Prostate gland (tissue), 2 donors: ENCODE measurements at regions not wholly inside any gene's neighbourhood (a gene's known extent, or its start where the extent isn't known, plus 50 kb on each side); places are given as distances from the start of the nearest gene placed in this dataset.
"Not testable (repeated sequence)": the region's sequence is repeated elsewhere in the genome, so short reads cannot be mapped to it uniquely, and the experiment has no call there.

Experiments used
- DNase-seq: peaks from one replicate; pipeline ENCODE4 v3.0.0-alpha.2; 2019; ENCODE audit warnings: low spot score
- H3K27ac ChIP-seq, 2 donors: fragments of 200-600 bp; sonication (generic); 2 replicates each; pipeline ENCODE4 v1.5.1; 2017 to 2019
- H3K27me3 ChIP-seq: fragments of 200-600 bp; sonication (generic); replicated peaks from 2 replicates; pipeline ENCODE4 v1.5.1; 2019; ENCODE audit not compliant: insufficient read depth
- H3K36me3 ChIP-seq, 2 donors: fragments of 200-600 bp; sonication (generic); 1 replicate in 1 of 2; 2 replicates in 1 of 2; pipeline versions ENCODE4 v1.5.1 to v1.8.1; 2017 to 2019
- H3K4me1 ChIP-seq: fragments of 200-600 bp; sonication (generic); replicated peaks from 2 replicates; pipeline ENCODE4 v1.5.1; 2019
- H3K4me3 ChIP-seq, 2 donors: fragments of 200-600 bp; sonication (generic); 2 replicates each; pipeline ENCODE4 v1.5.1; 2017 to 2019
- H3K9me3 ChIP-seq: fragments of 200-600 bp; sonication (generic); 2 replicates; pipeline ENCODE4 v1.5.1; 2017
- CTCF ChIP-seq, 4 experiments: fragments of 200-600 bp in 2 of 4; fragments of 450-650 bp in 2 of 4; sonication (generic) in 2 of 4; IDR thresholded peaks; 1 replicate in 3 of 4; 2 replicates in 1 of 4; pipeline ENCODE4 v1.5.1; 2016 to 2019; ENCODE audit warnings: antibody characterized with exemption in 4 of 4, mild to moderate bottlenecking in 2 of 4, moderate library complexity in 2 of 4
- POLR2A ChIP-seq: fragments of 450-650 bp; IDR thresholded peaks from one replicate; pipeline ENCODE4 v1.6.1; 2016; ENCODE audit warnings: antibody characterized with exemption, mild to moderate bottlenecking
- POLR2AphosphoS5 ChIP-seq: sonication (generic); formaldehyde crosslinking; IDR thresholded peaks from one replicate; pipeline ENCODE4 v1.6.1; 2017; ENCODE audit warnings: antibody characterized with exemption
- WGBS: methylation state at CpG from one replicate; pipeline ENCODE4 v1.1.5; 2018; 5-methylcytosine and 5-hydroxymethylcytosine counted together
- intact Hi-C: fragments of 100-400 bp; cut with DNase I; formaldehyde crosslinking; loops from one replicate; pipeline ENCODE4 v1.14.2; 2022

DNA sequence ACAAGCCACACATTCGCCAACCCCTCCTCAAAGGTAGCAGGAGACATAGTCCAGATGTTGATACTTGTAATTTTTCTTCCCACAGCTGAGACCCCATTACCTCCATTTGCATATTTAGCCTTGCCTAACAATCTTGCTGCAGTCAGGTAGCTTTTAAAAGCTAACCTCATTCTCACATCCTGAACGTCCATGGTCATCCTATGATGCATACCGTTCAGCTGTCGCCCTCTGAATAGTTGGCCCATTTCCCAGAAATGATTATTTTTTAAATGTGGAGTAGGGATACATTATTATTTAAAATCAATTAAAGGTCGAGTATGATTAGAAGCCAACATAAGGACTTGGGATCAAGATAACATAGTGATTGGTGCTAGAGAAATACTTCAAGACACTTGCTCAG is 165.0 kb downstream of the MEX3B start:
- Histone ChIP-seq H3K4me3 (no peak overlapping the region), H3K36me3 (no peaks in the 10 kb centered on the region), H3K9me3 (no peaks in the 10 kb centered on the region), H3K4me1 (no peaks in the 10 kb centered on the region), H3K27me3 (no peaks in the 10 kb centered on the region), H3K27ac (no peak overlapping the region)
- 86% methylated on average over 5 of the region's 5 CpGs for WGBS
- TF ChIP-seq POLR2AphosphoS5, result no peak
- TF ChIP-seq CTCF (IDR thresholded peaks at IDR 0.05), result no peak
- TF ChIP-seq POLR2A, result no peak
- DNase-seq, result no peak
- intact Hi-C loops, result no loop called here

DNA sequence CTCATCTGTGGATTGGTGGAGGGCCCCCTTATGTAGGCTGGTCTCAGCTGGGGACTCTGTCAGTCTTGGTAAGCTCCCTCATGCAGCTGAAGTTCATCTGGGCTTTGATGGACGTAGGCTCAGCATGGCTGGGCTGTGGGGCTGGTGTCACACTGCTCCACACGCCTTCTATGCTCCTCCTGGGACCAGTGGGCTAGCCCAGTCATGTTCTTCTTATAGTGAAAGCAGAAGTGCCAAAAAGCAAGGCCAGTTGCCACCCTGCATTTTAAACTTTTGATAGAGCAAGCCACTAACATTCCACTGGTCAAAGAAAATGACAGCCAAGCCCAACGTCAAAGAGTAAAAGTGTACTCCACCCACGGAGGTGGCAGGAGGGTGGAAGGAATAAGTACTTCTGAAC is 165.5 kb downstream of the MEX3B start:
- 53% methylated on average over 4 of the region's 4 CpGs for WGBS
- TF ChIP-seq POLR2AphosphoS5 (no peak), POLR2A (no peak), CTCF (IDR thresholded peaks at IDR 0.05) (no peak)
- Histone ChIP-seq H3K27ac (no peak overlapping the region), H3K27me3 (no peaks in the 10 kb centered on the region), H3K9me3 (no peaks in the 10 kb centered on the region), H3K4me1 (no peaks in the 10 kb centered on the region), H3K4me3 (no peak overlapping the region), H3K36me3 (no peaks in the 10 kb centered on the region)
- DNase-seq, result no peak
- intact Hi-C loops, result no loop called here

- WGBS, result 56% methylated on average over 1 of the region's 1 CpG
- not testable (repeated sequence) for DNase-seq
These were observed 170.1 kb downstream of the MEX3B start for GRCh38 chr15:81875717-81876116.

GRCh38 chr15:81870746-81871106 is 175.1 kb downstream of the MEX3B start:
- H3K36me3 ChIP-seq, H3K4me1 ChIP-seq, DNase-seq, H3K4me3 ChIP-seq, H3K27me3 ChIP-seq, intact Hi-C loops, H3K27ac ChIP-seq, H3K9me3 ChIP-seq: not testable (repeated sequence)
- 90% methylated on average over 27 of the region's 29 CpGs for WGBS

More at GRCh38 chr15:81875717-81876116, 170.1 kb downstream of the MEX3B start:
- H3K27me3 ChIP-seq, H3K27ac ChIP-seq, H3K4me1 ChIP-seq, H3K4me3 ChIP-seq, H3K36me3 ChIP-seq, intact Hi-C loops, H3K9me3 ChIP-seq: not testable (repeated sequence)

- H3K4me1 ChIP-seq, H3K9me3 ChIP-seq, H3K27me3 ChIP-seq, H3K36me3 ChIP-seq, intact Hi-C loops, H3K27ac ChIP-seq, DNase-seq, H3K4me3 ChIP-seq: not testable (repeated sequence)
- 89% methylated on average over 16 of the region's 16 CpGs for WGBS
These were observed 175.6 kb downstream of the MEX3B start for GRCh38 chr15:81870062-81870745.

- intact Hi-C loops, result no loop called here
- 88% methylated on average over 10 of the region's 10 CpGs for WGBS
- TF ChIP-seq POLR2A, result no peak
- TF ChIP-seq CTCF (IDR thresholded peaks at IDR 0.05), result no peak
- no peak for TF ChIP-seq POLR2AphosphoS5
- Histone ChIP-seq H3K27me3 (no peaks in the 10 kb centered on the region), H3K36me3 (no peaks in the 10 kb centered on the region), H3K4me1 (no peaks in the 10 kb centered on the region), H3K4me3 (no peak overlapping the region), H3K27ac (no peak overlapping the region), H3K9me3 (no peaks in the 10 kb centered on the region)
- no peak for DNase-seq
These were observed 176.5 kb downstream of the MEX3B start for GRCh38 chr15:81869161-81869954.
